SK-N-MC (cell line): ENCODE measurements at regions not wholly inside any gene's neighbourhood (a gene's known extent, or its start where the extent isn't known, plus 50 kb on each side); places are given as distances from the start of the nearest gene placed in this dataset.

ENCODE experiments used
- EZH2 ChIP-seq: fragments of 200-600 bp; sonication (generic); IDR thresholded peaks from one replicate; pipeline ENCODE4 v1.6.1; 2017; ENCODE audit warnings: antibody characterized with exemption
- POLR2AphosphoS5 ChIP-seq: IDR thresholded peaks from 2 replicates; pipeline ENCODE4 v1.6.1; 2012; ENCODE audit warnings: mild to moderate bottlenecking, low read depth, low read length, borderline replicate concordance

- TF ChIP-seq EZH2 (no peak), POLR2AphosphoS5 (no peak)
Measured at GRCh38 chr22:27564806-27565205, 236.8 kb downstream of the MN1 start.
